B cell (primary cell): ENCODE measurements at regions not wholly inside any gene's neighbourhood (a gene's known extent, or its start where the extent isn't known, plus 50 kb on each side); places are given as distances from the start of the nearest gene placed in this dataset.

ENCODE experiments used
- ATAC-seq: fragments of 200-7000 bp; cut with Tn5 transposase; one replicate; pipeline ENCODE4 v1.10.0; 2021; ENCODE audit warnings: low read depth, mild to moderate bottlenecking, moderate number of reproducible peaks, moderate library complexity
- CTCF ChIA-PET: fragments of 350-600 bp; sonication (Branson Sonifier 250); formaldehyde crosslinking; loops from one replicate; lab custom pipeline; 2021; ENCODE audit warnings: antibody characterized with exemption, inconsistent platforms; lab: Charles Lee
- POLR2A ChIA-PET: fragments of 350-600 bp; sonication (Branson Sonifier 250); formaldehyde crosslinking; loops from one replicate; lab custom pipeline; 2021; ENCODE audit warnings: antibody characterized with exemption; lab: Charles Lee
- DNase-seq: peaks from one replicate; pipeline ENCODE4 v3.0.0; 2013
- H2AFZ ChIP-seq: 2 replicates; pipeline ENCODE4 v1.6.1; 2012; ENCODE audit warnings: mild to moderate bottlenecking, low read depth, low read length; ENCODE audit not compliant: insufficient read depth, poor library complexity, severe bottlenecking
- H3K27ac ChIP-seq, 2 donors: 1 replicate in 1 of 2; 2 replicates in 1 of 2; pipeline ENCODE4 v1.5.1; 2012 to 2013; ENCODE audit warnings: low read length in 2 of 2, mild to moderate bottlenecking in 2 of 2, moderate library complexity in 1 of 2
- H3K27me3 ChIP-seq, 4 experiments: fragments of 200-600 bp in 1 of 4; sonication (generic) in 1 of 4; replicated peaks in 1 of 4; 1 replicate in 2 of 4; 2 replicates in 2 of 4; pipeline versions ENCODE4 v1.6.1 to v1.7.0; 2013 to 2016; ENCODE audit warnings: low read length in 3 of 4, mild to moderate bottlenecking in 2 of 4, mixed read lengths in 1 of 4, moderate library complexity in 1 of 4; ENCODE audit not compliant: insufficient read depth in 4 of 4, control insufficient read depth in 3 of 4; ENCODE audit errors: control extremely low read depth in 1 of 4
- H3K36me3 ChIP-seq, 2 experiments: replicated peaks in 1 of 2; 1 replicate in 1 of 2; 2 replicates in 1 of 2; pipeline versions ENCODE4 v1.6.1 to v1.7.1; 2013; ENCODE audit warnings: low read length in 1 of 2; ENCODE audit not compliant: insufficient read depth in 2 of 2, control insufficient read depth in 1 of 2; ENCODE audit errors: control extremely low read depth in 1 of 2, extremely low read depth in 1 of 2
- H3K4me1 ChIP-seq, 2 donors: fragments of 200-600 bp in 1 of 2; sonication (generic) in 1 of 2; 1 replicate in 1 of 2; 2 replicates in 1 of 2; pipeline versions ENCODE4 v1.5.1 to v1.6.1; 2013 to 2017; ENCODE audit warnings: low read length in 2 of 2; ENCODE audit not compliant: control insufficient read depth in 2 of 2, insufficient read depth in 2 of 2
- H3K4me2 ChIP-seq: replicated peaks from 2 replicates; pipeline ENCODE3; 2012; ENCODE audit warnings: mild to moderate bottlenecking, low read depth, low read length; ENCODE audit not compliant: poor library complexity, severe bottlenecking
- H3K4me3 ChIP-seq, 5 experiments: fragments of 200-600 bp in 1 of 5; sonication (generic) in 1 of 5; 1 replicate in 3 of 5; 2 replicates in 2 of 5; pipeline versions ENCODE4 v1.5.1 to v1.7.0; 2011 to 2016; ENCODE audit warnings: low read length in 4 of 5, mild to moderate bottlenecking in 4 of 5, low read depth in 2 of 5, control low read depth in 1 of 5, moderate library complexity in 1 of 5; ENCODE audit not compliant: insufficient read depth in 1 of 5; ENCODE audit errors: control extremely low read depth in 1 of 5, extremely low read depth in 1 of 5
- H3K79me2 ChIP-seq: fragments of 200-600 bp; sonication (generic); one replicate; pipeline ENCODE4 v1.6.0; 2016; ENCODE audit warnings: low read length; ENCODE audit not compliant: control insufficient read depth, insufficient read depth
- H3K9ac ChIP-seq: fragments of 200-600 bp; sonication (generic); 2 replicates; pipeline ENCODE4 v1.6.1; 2017; ENCODE audit warnings: mild to moderate bottlenecking, low read length, moderate library complexity
- H3K9me3 ChIP-seq, 3 donors: one replicate each; pipeline versions ENCODE4 v1.6.1 to v1.7.1; 2013; ENCODE audit warnings: low read length in 2 of 3; ENCODE audit not compliant: control insufficient read depth in 2 of 3, insufficient read depth in 1 of 3; ENCODE audit errors: control extremely low read depth in 1 of 3
- H4K20me1 ChIP-seq: 2 replicates; pipeline ENCODE4 v1.6.0; 2012; ENCODE audit warnings: mild to moderate bottlenecking, low read length; ENCODE audit not compliant: insufficient read depth, control insufficient read depth, poor library complexity, severe bottlenecking
- H3K27ac Mint-ChIP-seq: one replicate; pipeline ENCODE4 v1.8.0; 2021; ENCODE audit warnings: mixed read lengths
- H3K27me3 Mint-ChIP-seq: one replicate; pipeline ENCODE4 v1.8.0; 2021; ENCODE audit warnings: mixed read lengths
- H3K4me1 Mint-ChIP-seq: one replicate; pipeline ENCODE4 v1.8.0; 2021; ENCODE audit warnings: mixed read lengths
- H3K4me3 Mint-ChIP-seq: one replicate; pipeline ENCODE4 v1.8.0; 2021; ENCODE audit warnings: mixed read lengths
- H3K9me3 Mint-ChIP-seq: one replicate; pipeline ENCODE4 v1.8.0; 2022; ENCODE audit warnings: mixed read lengths; ENCODE audit not compliant: insufficient read depth
- CTCF ChIP-seq: fragments of 200-600 bp; IDR thresholded peaks from one replicate; pipeline ENCODE4 v1.8.0; 2022; ENCODE audit warnings: antibody characterized with exemption, mild to moderate bottlenecking
- EZH2 ChIP-seq: IDR thresholded peaks from 2 replicates; pipeline ENCODE4 v1.6.1; 2012; ENCODE audit warnings: borderline replicate concordance, low read depth, mild to moderate bottlenecking, moderate library complexity, low read length; ENCODE audit not compliant: insufficient read depth, poor library complexity, severe bottlenecking
- WGBS: methylation state at CpG from one replicate; pipeline ENCODE4 v1.1.5; 2013; ENCODE audit warnings: missing lambda C conversion rate; ENCODE audit not compliant: insufficient coverage; 5-methylcytosine and 5-hydroxymethylcytosine counted together
- intact Hi-C: fragments of 100-400 bp; cut with micrococcal nuclease; formaldehyde crosslinking; loops from one replicate; pipeline ENCODE4 v1.10.0; 2022

GRCh38 chr6:48747471-48747870 lies 636.5 kb upstream of the PTCHD4 start:
- Histone ChIP-seq H2AFZ (no peak overlapping the region), H4K20me1 (no peaks in the 10 kb centered on the region), H3K79me2 (no peaks in the 10 kb centered on the region), H3K4me2 (no peak overlapping the region), H3K36me3 (no peaks in the 10 kb centered on the region), H3K9ac (no peak overlapping the region), H3K9me3 (peaks cover 0 to 5% (median 2%) of the 10 kb centered on the region in 3 donors), H3K4me3 (no peak overlapping the region), H3K27me3 (no peaks in the 10 kb centered on the region), H3K4me1 (no peaks in the 10 kb centered on the region), H3K27ac (no peak overlapping the region)
- ChIA-PET CTCF (no interaction called here), POLR2A (no interaction called here)
- Mint-ChIP-seq H3K9me3 (peaks cover 8% of the 10 kb centered on the region), H3K4me1 (no peaks in the 10 kb centered on the region), H3K4me3 (no peak overlapping the region), H3K27me3 (no peaks in the 10 kb centered on the region), H3K27ac (no peak overlapping the region)
- DNase-seq = no peak
- intact Hi-C loops = no loop called here
- TF ChIP-seq EZH2 (no peak), CTCF (no peak)
- no peak for ATAC-seq

- no peaks in the 10 kb centered on the region for H3K27me3 Mint-ChIP-seq
- no peaks in the 10 kb centered on the region for H3K4me1 Mint-ChIP-seq
- Histone ChIP-seq H2AFZ (no peak overlapping the region), H3K27ac (no peak overlapping the region), H3K79me2 (no peaks in the 10 kb centered on the region), H3K9ac (no peak overlapping the region), H3K36me3 (no peaks in the 10 kb centered on the region), H3K4me3 (no peak overlapping the region), H4K20me1 (no peaks in the 10 kb centered on the region), H3K4me2 (no peak overlapping the region), H3K27me3 (no peaks in the 10 kb centered on the region), H3K4me1 (no peaks in the 10 kb centered on the region), H3K9me3 (peaks cover 0 to 5% (median 2%) of the 10 kb centered on the region in 3 donors)
- no peak overlapping the region for H3K4me3 Mint-ChIP-seq
- TF ChIP-seq EZH2 = no peak
- no peak for TF ChIP-seq CTCF
- no CpG with 5 or more reads among the region's 2 CpGs for WGBS
- ATAC-seq (no peak), DNase-seq (no peak)
- intact Hi-C loops = no loop called here
- POLR2A ChIA-PET = no interaction called here
- H3K27ac Mint-ChIP-seq = no peak overlapping the region
- CTCF ChIA-PET = no interaction called here
- H3K9me3 Mint-ChIP-seq = peaks cover 8% of the 10 kb centered on the region
Measured at GRCh38 chr6:48747040-48747439, 636.0 kb upstream of the PTCHD4 start.
